ENCODE measurements at regions not wholly inside any gene's neighbourhood (a gene's known extent, or its start where the extent isn't known, plus 50 kb on each side); places are given as distances from the start of the nearest gene placed in this dataset.

DNA sequence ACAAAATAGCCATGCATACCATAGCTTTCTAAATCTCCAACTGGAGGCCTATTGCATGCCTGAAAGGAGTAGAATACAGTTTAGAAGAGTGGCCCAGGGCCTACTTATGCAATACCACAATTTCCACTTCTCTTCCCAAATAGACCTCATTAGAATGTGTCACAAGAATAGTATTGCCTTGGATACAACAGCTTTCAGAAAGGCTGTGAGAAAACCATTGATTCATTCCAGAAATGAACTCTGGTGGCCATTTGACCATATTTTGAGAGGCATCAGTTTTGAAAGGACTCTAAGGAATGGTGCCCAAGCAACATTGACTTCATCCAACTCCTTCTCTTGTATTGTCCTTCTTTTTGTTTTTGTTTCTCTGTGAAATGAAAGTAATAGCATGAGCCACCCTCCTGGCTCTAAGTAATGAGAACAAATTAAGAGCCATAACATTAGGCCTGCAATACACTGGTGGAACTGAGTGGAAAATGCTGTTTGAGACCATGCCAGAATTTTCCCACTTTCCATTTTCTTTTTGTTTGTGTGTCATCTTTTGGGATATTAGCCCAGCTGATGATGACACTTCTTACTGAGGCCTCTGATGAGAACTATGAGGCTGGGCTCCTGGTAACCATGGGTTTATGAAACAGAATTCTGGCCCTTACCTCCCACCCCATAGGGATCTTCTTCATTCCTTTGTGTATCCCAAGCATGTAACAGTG, 90.2 kb downstream of the TMEM174 start:
- peaks cover 4% of the 10 kb centered on the region for H3K36me3 Mint-ChIP-seq (ENCODE audit: low read depth)
- peaks cover 69% of the 10 kb centered on the region for H3K27me3 Mint-ChIP-seq
- no peak overlapping the region for H3K27ac Mint-ChIP-seq
- H3K4me1 Mint-ChIP-seq: no peaks in the 10 kb centered on the region
- no peak for ATAC-seq
- no peaks in the 10 kb centered on the region for H3K9me3 ChIP-seq (ENCODE audit: control insufficient read depth, low read length, poor library complexity, severe bottlenecking)
- no peak for DNase-seq
- H3K4me3 Mint-ChIP-seq: no peak overlapping the region

DNA sequence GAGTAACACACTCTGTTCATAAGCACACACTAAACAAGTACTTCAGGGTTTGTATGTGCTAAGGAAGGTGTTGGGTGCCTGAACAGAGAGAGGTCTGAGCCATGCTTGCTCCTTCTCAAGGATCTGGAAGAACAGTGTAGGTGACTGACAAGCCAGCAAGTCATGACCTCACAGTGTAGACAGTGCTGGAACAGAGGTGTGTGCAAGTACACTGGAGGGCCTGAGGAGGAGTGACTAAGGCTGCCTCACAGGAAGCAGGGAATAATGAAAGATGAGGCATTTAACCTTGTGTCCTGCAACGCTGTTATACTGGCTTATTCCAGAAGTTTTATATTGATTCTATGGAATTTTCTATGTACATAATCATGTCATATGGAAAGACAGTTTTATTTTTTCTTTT, 83.9 kb downstream of the TMEM174 start:
- H3K4me3 Mint-ChIP-seq: no peak overlapping the region
- ATAC-seq (no peak), DNase-seq (no peak)
- no peaks in the 10 kb centered on the region for H3K9me3 ChIP-seq (ENCODE audit: control insufficient read depth, low read length, poor library complexity, severe bottlenecking)
- peaks cover 4% of the 10 kb centered on the region for H3K36me3 Mint-ChIP-seq (ENCODE audit: low read depth)
- no peak overlapping the region for H3K27ac Mint-ChIP-seq
- no peaks in the 10 kb centered on the region for H3K4me1 Mint-ChIP-seq
- peaks cover 54% of the 10 kb centered on the region for H3K27me3 Mint-ChIP-seq

DNA sequence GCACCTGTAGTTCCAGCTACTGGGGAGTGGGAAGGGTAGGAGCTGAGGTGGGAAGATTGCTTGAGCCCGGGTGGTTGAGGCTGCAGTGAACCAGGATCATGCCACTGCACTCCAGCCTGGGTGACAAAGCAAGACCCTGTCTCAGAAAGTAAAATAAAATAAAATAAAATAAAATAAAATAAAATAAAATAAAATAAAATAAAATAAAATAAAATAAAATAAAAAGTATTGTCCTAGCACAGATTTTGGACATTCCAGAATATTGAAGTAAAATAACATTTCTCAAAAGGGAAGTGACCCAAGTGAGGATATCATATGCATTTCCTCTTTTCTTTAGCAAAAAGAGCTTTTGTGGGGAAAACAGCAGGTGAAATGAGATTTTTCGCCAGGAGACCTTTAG, 83.5 kb downstream of the TMEM174 start:
- H3K27me3 Mint-ChIP-seq: peaks cover 53% of the 10 kb centered on the region
- no peak overlapping the region for H3K27ac Mint-ChIP-seq
- H3K4me3 Mint-ChIP-seq: no peak overlapping the region
- no peaks in the 10 kb centered on the region for H3K4me1 Mint-ChIP-seq
- DNase-seq (no peak), ATAC-seq (no peak)
- H3K36me3 Mint-ChIP-seq (ENCODE audit: low read depth): peaks cover 4% of the 10 kb centered on the region
- no peaks in the 10 kb centered on the region for H3K9me3 ChIP-seq (ENCODE audit: control insufficient read depth, low read length, poor library complexity, severe bottlenecking)

DNA sequence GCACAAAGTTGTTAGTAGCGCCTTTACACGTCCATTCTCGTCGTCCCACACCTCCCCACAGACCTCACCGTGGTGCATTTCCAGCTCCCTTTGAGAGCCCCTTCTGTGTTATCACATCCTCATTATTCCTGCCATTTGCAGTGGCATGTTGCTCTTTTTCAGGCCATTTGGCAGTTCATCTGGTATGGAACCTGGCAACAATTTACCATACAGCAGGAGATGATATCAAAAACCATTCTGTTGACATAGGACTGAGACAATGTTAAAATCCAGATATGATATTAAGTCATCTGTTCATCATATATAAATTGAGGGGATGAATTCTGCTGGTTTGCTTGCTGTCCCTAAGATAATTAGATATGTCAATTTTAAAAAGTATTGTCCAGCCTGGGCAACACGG, 83.0 kb downstream of the TMEM174 start:
- Mint-ChIP-seq H3K36me3 (ENCODE audit: low read depth) (peaks cover 4% of the 10 kb centered on the region), H3K27ac (no peak overlapping the region), H3K4me1 (no peaks in the 10 kb centered on the region), H3K4me3 (no peak overlapping the region), H3K27me3 (peaks cover 50% of the 10 kb centered on the region)
- DNase-seq (no peak), ATAC-seq (no peak)
- H3K9me3 ChIP-seq (ENCODE audit: control insufficient read depth, low read length, poor library complexity, severe bottlenecking): no peaks in the 10 kb centered on the region

DNA sequence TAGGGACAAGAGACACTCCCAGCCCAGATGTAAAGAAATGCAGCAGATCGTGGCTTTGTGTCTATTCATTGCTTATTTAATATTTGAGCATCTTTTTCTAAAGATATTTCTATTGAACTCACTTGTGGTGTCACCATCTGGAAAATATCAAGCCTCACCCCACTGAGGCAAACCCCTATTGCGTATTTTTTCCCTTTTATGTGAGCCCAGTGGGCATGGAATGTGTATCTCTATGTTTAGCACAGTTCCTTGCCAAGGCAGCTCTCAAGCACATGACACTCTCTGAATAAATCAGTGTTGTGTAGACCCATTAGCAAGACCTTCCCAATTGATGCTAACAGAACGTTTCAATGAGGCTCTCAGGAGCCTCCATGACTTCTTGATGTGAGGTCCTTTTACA, 81.6 kb downstream of the TMEM174 start:
- H3K4me1 Mint-ChIP-seq: no peaks in the 10 kb centered on the region
- H3K4me3 Mint-ChIP-seq: no peak overlapping the region
- H3K36me3 Mint-ChIP-seq (ENCODE audit: low read depth): peaks cover 4% of the 10 kb centered on the region
- no peak overlapping the region for H3K27ac Mint-ChIP-seq
- H3K27me3 Mint-ChIP-seq: peaks cover 63% of the 10 kb centered on the region
- DNase-seq (no peak), ATAC-seq (no peak)
- H3K9me3 ChIP-seq (ENCODE audit: control insufficient read depth, low read length, poor library complexity, severe bottlenecking): no peaks in the 10 kb centered on the region

DNA sequence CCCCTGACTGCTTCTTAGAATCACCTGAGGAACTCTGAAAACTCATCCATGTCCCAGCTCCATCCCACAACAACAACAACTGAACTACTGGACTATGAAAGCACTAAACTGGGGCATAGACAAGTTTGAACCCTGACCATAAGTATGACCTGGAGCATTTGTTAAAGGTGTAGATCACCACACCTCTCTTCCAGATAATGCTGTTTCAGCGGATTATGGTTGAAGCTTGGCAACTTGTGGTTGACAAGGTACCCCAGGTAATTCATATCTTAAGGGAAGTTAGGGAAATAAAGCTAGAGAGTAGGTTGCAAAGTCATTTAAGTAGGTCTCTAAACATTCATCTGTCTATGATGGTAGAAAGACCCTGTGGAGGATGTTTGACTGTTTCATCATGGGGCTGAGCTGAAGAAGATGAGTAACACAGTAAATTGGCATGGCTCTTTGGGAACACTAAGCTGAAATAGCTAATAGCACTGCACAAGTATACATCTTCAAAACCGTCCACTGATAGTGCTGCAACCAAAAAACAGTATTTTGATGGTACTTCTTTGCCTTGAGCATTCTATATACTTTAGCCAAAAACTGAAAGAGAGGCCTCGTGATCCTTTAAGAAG, 80.2 kb downstream of the TMEM174 start:
- no peaks in the 10 kb centered on the region for H3K9me3 ChIP-seq (ENCODE audit: control insufficient read depth, low read length, poor library complexity, severe bottlenecking)
- no peak overlapping the region for H3K27ac Mint-ChIP-seq
- H3K36me3 Mint-ChIP-seq (ENCODE audit: low read depth): no peaks in the 10 kb centered on the region
- no peaks in the 10 kb centered on the region for H3K4me1 Mint-ChIP-seq
- DNase-seq (no peak), ATAC-seq (no peak)
- H3K27me3 Mint-ChIP-seq: peaks cover 65% of the 10 kb centered on the region
- no peak overlapping the region for H3K4me3 Mint-ChIP-seq

DNA sequence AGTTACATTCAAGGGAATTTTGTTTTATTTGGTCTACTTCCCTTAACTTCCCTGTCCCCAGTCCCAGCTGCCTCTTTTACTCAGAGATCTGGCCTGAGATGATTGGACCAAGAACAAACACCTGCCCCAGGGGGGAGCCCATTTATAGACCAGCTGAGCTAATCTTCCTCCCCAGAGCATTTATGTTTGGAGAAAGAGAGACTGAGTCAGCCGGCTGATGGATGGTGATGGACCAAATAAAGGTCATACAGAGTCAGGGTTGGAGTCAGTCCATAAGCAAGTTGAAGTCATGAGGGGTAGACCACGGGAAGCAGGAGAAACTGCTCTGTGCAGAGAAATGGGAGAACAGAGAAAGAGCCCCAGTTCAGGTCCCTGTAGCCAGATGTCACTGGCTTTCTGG, 77.7 kb downstream of the TMEM174 start:
- ATAC-seq (no peak), DNase-seq (no peak)
- H3K9me3 ChIP-seq (ENCODE audit: control insufficient read depth, low read length, poor library complexity, severe bottlenecking): no peaks in the 10 kb centered on the region
- H3K4me1 Mint-ChIP-seq: peaks cover 3% of the 10 kb centered on the region
- no peaks in the 10 kb centered on the region for H3K36me3 Mint-ChIP-seq (ENCODE audit: low read depth)
- H3K27me3 Mint-ChIP-seq: peaks cover 78% of the 10 kb centered on the region
- H3K4me3 Mint-ChIP-seq: no peak overlapping the region
- H3K27ac Mint-ChIP-seq: no peak overlapping the region

DNA sequence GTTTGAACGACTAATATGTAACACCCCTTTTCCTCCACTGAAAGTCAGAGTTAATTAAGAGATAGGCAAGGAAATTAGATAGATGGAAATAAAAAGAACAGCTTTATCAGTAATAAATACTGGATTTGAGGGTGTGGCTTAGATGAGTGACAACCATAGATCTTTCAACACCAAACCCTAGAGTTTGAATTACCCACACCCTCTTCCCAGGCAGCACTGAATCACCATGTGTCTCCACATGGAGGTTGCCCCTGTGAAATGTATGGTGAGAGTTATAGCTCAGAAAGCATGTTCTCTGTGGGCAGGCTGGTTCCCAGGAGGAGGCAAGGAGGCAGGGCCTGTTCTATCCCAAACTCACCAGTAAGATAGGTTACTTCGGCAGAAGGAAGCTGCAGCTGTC, 69.7 kb downstream of the TMEM174 start:
- Mint-ChIP-seq H3K4me3 (no peak overlapping the region), H3K4me1 (peaks cover 3% of the 10 kb centered on the region), H3K27ac (no peak overlapping the region), H3K36me3 (ENCODE audit: low read depth) (no peaks in the 10 kb centered on the region), H3K27me3 (peaks cover 38% of the 10 kb centered on the region)
- no peaks in the 10 kb centered on the region for H3K9me3 ChIP-seq (ENCODE audit: control insufficient read depth, low read length, poor library complexity, severe bottlenecking)
- no peak for DNase-seq
- ATAC-seq: no peak

DNA sequence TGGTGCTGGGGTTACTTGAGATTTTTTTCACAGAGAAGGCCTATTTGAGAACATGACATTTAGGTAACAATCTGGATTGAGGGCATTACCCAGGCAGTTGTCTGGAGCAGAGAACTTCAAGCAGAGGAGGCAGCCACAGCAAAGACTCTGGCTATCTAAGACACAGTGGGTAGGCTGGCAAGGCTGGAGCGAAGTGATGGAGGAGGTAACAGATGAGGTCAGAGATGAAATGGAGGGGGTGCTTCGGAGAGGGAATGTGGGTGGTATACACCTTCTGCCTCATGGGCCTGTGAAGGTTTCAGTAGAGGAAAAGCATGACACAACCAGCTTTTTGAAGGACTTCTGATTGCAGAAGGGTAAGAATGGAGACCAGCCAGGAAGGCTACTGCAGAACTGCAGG, 65.9 kb downstream of the TMEM174 start:
- no peaks in the 10 kb centered on the region for H3K9me3 ChIP-seq (ENCODE audit: control insufficient read depth, low read length, poor library complexity, severe bottlenecking)
- Mint-ChIP-seq H3K4me1 (peaks cover 6% of the 10 kb centered on the region), H3K27ac (no peak overlapping the region), H3K4me3 (no peak overlapping the region), H3K27me3 (peaks cover 20% of the 10 kb centered on the region), H3K36me3 (ENCODE audit: low read depth) (peaks cover 2% of the 10 kb centered on the region)
- DNase-seq (no peak), ATAC-seq (no peak)

DNA sequence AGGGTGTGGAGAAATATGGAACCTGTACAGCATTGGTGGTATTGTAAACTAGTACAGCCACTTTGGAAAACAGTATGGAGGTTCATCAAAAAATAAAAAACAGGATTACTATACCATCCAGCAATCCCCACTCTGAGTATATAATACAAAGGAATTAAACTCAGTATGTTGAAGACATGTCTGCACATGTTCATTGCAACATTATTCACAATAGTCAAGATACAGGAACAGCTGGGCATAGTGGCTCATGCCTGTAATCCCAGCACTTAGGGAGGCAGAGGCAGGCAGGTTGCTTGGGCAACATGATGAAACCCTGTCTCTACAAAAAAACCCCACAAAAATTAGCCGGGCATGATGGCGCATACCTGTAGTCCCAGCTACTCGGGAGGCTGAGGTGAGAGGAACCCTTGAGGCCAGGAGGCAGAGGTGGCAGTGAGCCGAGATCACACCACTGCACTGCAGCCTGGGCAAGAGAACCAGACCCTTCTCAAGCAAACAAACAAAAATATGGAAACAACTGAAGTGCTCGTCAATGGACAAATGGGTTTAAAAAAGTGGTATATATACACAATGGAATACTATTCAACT, 63.6 kb downstream of the TMEM174 start:
- ATAC-seq (no peak), DNase-seq (no peak)
- peaks cover 28% of the 10 kb centered on the region for H3K27me3 Mint-ChIP-seq
- H3K36me3 Mint-ChIP-seq (ENCODE audit: low read depth): peaks cover 2% of the 10 kb centered on the region
- peaks cover 16% of the 10 kb centered on the region for H3K4me1 Mint-ChIP-seq
- no peaks in the 10 kb centered on the region for H3K9me3 ChIP-seq (ENCODE audit: control insufficient read depth, low read length, poor library complexity, severe bottlenecking)
- H3K4me3 Mint-ChIP-seq: no peak overlapping the region
- H3K27ac Mint-ChIP-seq: no peak overlapping the region

DNA sequence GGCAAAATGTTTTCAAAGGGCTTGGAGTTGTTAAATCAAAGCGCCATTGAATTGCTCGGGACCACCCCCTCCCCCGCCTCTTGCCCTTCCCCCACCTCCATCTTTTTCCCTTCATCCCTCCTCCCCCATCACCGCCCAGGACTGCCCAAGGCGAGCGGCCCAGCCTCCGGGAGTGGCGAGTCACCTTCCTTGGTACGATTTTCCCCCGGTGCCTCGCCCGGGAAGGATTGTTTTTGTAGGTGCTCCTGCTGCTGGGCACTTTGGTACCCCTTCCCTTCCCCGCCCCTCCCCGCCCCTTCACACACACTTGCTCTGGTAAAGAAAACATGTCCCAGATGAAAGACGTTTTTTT, 61.2 kb downstream of the TMEM174 start:
- DNase-seq: no peak
- Mint-ChIP-seq H3K4me3 (peak overlapping the region; percentile 80), H3K27me3 (peaks cover 45% of the 10 kb centered on the region), H3K4me1 (peaks cover 16% of the 10 kb centered on the region), H3K27ac (no peak overlapping the region), H3K36me3 (ENCODE audit: low read depth) (peaks cover 2% of the 10 kb centered on the region)
- no peak for ATAC-seq
- no peaks in the 10 kb centered on the region for H3K9me3 ChIP-seq (ENCODE audit: control insufficient read depth, low read length, poor library complexity, severe bottlenecking)

DNA sequence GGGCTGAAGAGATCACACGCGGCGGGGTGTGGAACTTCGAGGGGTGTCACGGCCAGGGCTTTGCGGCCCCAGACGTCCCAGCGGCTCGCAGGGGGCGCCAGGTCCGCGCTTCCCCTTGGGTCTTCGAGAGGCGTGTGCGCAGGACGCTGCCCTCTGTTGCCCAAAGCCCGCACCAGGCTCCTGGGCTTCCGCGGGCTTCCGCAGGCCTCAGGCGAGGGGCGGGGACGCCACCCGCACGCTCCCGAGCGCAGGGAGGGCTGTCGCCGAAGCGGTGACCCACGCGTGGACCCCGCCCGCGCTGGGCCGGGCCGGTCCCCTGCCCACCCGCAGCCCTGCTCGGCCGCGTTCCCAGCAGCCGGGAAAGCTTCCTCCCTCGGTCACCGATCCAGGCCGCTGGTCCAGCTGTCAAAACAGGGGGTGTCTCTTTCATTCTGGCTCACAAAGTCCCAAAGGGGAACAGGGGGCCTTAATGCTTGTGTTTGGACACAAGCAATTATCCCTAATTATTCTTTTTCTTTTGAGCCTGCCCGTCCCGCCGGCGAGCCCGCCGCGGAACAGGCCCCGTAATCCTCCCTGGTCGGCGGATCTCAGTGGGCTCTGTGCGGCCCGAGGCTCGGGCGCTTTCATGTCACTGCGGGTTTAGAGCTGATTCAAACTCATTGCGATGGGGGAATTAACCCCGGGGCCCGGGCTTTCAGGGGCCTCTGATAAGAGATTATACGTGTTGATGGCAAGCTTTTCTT, 60.6 kb downstream of the TMEM174 start:
- no peaks in the 10 kb centered on the region for H3K9me3 ChIP-seq (ENCODE audit: control insufficient read depth, low read length, poor library complexity, severe bottlenecking)
- H3K4me3 Mint-ChIP-seq: peak overlapping the region; percentile 80
- ATAC-seq (peak; percentile 25), DNase-seq (no peak)
- peaks cover 2% of the 10 kb centered on the region for H3K36me3 Mint-ChIP-seq (ENCODE audit: low read depth)
- H3K27ac Mint-ChIP-seq: no peak overlapping the region
- peaks cover 49% of the 10 kb centered on the region for H3K27me3 Mint-ChIP-seq
- H3K4me1 Mint-ChIP-seq: peaks cover 16% of the 10 kb centered on the region

DNA sequence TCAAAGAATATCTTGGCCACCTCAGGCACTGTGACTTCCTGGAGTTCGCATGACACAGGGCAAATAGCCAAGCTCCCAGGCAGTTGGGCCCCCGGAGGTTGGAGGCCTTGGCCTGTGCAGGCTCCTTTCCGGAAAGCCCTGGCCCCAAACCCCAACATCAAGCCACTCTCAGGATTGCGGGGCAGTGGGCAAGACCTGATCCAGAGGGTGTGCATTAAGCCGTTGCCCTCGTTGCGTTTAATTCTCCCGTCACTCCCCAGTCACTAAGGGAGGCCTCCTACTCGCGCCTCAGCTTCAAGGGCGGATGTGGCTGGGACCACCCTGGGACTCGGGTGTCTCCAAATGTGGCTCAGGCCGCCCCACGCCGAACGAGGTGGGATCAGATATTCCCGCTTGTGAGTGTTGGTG, 60.1 kb downstream of the TMEM174 start:
- Mint-ChIP-seq H3K27me3 (peaks cover 55% of the 10 kb centered on the region), H3K4me1 (peaks cover 16% of the 10 kb centered on the region), H3K36me3 (ENCODE audit: low read depth) (peaks cover 2% of the 10 kb centered on the region), H3K27ac (no peak overlapping the region), H3K4me3 (peak overlapping the region; percentile 19)
- no peak for ATAC-seq
- DNase-seq: no peak
- no peaks in the 10 kb centered on the region for H3K9me3 ChIP-seq (ENCODE audit: control insufficient read depth, low read length, poor library complexity, severe bottlenecking)

All from T-helper 17 cell (primary cell).